MM.1S (cell line): ENCODE measurements at regions not wholly inside any gene's neighbourhood (a gene's known extent, or its start where the extent isn't known, plus 50 kb on each side); places are given as distances from the start of the nearest gene placed in this dataset.

ENCODE experiments used
- EZH2 ChIP-seq: fragments of 300-600 bp; sonication (generic); optimal IDR thresholded peaks from 2 replicates; pipeline ENCODE3; 2017; ENCODE audit warnings: low read depth, mild to moderate bottlenecking, antibody characterized with exemption, low read length, mixed read lengths
- TF ChIP-seq, protein P1 (sequence below): fragments of 300-600 bp; sonication (generic); IDR thresholded peaks from 2 replicates; pipeline ENCODE4 v1.5.1; 2016; ENCODE audit warnings: antibody characterized with exemption, low read length, mixed read lengths

DNA sequence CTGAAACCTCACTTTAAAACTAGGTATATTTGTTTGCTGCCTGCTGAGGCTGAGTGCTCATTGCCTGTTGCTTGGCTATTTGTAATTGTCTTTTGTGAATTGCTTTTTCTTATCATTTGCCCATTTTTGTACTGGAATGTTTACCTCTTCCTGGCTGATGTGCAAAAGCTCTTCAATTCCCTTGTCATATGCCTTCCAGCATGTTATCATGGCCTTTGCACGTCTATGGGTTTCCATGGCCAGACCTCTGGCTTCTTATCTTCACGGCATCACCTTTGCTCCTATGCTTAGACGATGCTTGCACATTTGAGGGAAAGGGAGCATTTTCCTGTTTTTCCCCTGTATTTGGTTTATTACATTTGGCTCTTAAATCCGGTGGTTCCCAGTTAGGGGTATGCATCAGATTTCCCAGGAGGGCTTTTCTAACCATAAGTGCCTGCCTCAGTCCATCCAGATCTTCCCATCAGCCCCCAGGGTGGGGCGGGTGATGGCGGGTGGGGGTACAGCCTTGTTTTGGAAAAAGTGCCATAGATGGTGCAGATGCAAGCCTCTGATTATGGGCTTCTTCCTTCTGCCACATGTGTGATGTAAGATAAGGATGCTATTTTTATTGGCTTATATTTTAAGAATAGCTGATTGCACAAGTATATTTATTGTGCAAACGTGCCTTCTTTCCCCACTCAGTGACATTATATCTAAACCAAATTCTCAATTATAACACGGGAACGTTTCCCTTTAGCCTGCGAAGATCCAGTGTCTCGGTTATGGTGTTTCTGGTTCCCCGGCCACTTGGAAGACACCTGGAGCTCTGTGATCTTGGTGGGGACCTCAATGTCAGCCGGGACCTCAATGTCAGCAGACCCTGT is 70.6 kb upstream of the SEPTIN5 start:
- TF ChIP-seq, protein P1, sequence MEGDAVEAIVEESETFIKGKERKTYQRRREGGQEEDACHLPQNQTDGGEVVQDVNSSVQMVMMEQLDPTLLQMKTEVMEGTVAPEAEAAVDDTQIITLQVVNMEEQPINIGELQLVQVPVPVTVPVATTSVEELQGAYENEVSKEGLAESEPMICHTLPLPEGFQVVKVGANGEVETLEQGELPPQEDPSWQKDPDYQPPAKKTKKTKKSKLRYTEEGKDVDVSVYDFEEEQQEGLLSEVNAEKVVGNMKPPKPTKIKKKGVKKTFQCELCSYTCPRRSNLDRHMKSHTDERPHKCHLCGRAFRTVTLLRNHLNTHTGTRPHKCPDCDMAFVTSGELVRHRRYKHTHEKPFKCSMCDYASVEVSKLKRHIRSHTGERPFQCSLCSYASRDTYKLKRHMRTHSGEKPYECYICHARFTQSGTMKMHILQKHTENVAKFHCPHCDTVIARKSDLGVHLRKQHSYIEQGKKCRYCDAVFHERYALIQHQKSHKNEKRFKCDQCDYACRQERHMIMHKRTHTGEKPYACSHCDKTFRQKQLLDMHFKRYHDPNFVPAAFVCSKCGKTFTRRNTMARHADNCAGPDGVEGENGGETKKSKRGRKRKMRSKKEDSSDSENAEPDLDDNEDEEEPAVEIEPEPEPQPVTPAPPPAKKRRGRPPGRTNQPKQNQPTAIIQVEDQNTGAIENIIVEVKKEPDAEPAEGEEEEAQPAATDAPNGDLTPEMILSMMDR: no peak
- no peak for TF ChIP-seq EZH2
